GM19395 (cell line): ENCODE measurements at regions not wholly inside any gene's neighbourhood (a gene's known extent, or its start where the extent isn't known, plus 50 kb on each side); places are given as distances from the start of the nearest gene placed in this dataset.
"Not testable (repeated sequence)": the region's sequence is repeated elsewhere in the genome, so short reads cannot be mapped to it uniquely, and the experiment has no call there.

Source experiments
- ATAC-seq: cut with Tn5 transposase; IDR thresholded peaks from one replicate; pipeline ENCODE4 v1.9.1; 2021; ENCODE audit warnings: mild to moderate bottlenecking, moderate library complexity; ENCODE audit not compliant: unreplicated experiment

DNA sequence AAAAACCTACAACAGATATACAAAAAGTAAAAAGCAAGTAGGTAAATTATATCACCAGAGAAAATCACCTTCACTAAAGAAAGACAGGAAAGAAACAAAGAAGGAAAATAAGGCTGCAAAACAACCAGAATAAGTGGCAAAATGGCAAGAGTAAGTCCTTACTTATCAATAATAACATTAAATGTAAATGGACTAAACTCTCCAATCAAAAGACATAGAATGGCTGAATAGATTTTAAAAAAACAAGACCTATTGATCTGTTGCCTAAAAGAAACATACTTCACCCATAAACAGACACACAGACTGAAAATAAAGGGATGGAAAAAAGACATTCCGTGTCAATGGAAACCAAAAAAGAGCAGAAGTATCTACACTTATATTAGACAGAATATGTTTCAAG lies 695.7 kb upstream of the FAT3 start:
- no peak for ATAC-seq

DNA sequence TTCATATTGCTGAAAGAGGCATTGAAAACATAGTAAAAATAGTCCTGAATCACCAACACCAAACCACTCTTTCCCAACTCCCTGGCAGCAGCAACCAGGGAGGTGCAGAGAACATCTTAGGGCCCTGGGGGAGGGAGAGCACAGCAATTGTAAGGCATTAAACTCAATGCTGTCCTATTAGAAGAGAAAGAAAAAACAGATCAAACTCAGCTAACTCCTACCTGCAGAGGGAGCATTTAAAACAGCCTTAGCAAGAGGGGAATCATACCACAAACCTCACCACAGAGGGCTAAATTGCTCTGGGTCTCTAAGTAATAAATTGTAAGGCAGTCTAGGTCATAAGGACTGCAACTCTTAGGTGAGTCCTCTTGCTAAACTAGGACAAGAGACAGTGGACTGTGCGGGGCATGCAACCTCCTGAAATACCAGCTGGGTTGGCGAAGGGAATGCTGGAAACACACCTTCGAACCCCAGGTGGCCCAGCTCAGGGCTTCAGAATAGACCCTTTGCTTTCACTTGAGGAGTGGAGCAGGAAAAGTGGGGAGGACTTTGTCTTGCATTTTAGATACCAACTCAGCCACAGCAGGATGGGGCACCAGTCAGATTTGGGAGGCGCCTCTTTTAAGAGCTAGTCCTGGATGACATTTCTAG lies 697.1 kb upstream of the FAT3 start:
- no peak for ATAC-seq

DNA sequence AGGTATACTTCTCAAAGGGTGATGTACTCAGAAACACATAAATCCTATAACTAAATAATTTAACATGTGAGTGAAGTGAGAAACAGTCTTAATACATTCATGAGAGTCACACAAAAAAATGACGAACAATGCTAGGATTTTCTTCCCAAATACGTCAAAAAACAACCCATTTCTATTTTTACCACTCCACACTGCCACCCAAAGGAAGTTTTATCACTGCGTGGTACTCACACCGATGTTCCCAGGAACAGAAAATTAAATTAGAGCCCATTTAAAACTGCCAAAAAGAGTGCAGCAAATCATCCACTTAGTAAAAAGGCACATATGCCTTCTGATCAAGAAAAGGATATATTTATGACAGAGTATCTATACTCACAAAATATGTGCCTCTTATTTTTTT lies 710.9 kb upstream of the FAT3 start:
- no peak for ATAC-seq

DNA sequence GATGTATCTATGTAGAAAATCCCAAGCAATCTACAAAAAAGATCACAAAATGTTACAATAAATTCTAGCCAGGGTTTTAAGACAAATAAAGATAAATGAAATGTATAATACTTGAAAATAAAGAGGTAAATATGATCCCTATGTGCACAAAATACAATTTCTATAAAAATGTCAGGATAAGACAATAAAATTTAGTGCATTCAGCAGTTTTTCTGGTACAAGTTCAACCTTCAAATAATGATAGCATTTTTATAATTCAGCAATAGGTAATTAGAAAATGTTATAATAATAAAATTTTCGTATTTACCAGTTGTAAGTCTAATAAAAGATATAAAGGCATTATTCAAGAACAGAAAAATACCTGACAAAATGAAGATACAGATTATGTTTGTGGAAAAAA lies 726.8 kb upstream of the FAT3 start:
- no peak for ATAC-seq

DNA sequence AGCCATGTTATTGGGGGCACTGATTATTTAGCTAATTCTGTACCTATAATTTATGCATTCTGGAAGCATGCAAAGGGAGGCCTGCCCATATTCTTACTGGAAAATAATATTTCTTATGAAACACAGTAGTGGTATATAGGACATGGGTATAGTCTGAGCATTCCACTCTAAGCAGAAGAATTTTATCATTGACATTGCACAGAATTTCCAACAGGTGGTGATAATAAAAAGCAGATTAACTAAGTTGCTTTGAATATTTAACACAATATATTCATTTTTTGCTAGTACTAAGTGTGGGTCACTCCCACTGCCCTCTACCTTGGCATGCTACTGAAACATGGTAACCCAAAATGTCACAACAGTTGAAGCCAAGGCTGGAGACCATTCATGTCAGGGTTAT lies 728.8 kb upstream of the FAT3 start:
- ATAC-seq, result no peak

DNA sequence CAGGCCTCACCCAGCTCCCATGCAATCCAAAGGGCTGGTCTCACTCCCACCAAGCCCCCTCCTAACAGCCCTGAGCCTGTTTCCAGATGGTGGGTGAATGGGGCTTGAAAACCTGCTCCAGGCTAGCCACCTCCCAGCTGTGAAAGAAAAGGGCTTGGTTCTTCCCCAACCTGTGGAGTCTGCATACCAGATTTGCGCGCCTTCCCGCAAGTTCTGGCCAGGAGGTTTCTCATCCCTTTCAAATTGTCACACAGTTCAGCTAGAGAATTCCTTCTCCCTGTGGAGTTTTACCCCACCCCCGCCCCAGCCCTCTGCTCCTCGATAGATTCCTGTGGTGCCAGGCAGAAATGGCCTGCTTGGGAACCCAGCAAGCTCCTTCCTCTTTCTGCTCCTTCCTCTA lies 734.6 kb upstream of the FAT3 start:
- ATAC-seq, result no peak

DNA sequence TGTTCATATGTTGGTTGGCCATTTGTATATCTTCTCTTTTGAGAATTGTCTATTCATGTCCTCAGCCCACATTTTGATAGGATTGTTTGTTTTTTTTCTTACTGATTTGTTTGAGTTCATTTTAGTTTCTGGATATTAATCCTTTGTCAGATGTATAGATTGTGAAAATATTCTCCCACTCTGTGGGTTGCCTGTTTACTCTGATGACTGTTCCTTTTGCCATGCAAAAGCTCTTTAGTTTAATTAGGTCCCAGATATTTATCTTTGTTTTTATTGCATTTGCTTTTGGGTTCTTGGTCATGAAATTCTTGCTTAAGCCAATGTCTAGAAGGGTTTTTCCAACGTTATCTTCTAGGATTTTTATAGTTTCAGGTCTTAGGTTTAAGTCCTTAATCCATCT lies 740.7 kb upstream of the FAT3 start:
- not testable (repeated sequence) for ATAC-seq

DNA sequence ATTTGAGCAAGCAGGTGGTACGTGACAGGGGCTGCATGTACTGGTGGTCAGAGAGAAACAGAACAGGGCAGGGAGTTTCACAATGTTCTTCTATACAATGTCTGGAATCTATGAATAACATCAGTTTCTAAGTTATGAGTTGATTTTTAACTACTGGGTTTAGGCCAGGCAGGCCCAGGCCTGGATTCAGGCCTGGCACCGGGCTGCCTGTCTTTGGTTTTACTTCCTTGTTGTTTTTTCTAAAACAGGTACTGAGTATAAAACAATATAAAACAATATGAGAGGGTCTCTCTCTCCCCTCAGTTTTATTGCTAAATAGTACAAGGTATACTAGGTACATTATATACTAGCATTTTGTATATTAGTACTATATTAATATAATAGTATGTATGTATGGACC lies 742.7 kb upstream of the FAT3 start:
- ATAC-seq, result not testable (repeated sequence)

DNA sequence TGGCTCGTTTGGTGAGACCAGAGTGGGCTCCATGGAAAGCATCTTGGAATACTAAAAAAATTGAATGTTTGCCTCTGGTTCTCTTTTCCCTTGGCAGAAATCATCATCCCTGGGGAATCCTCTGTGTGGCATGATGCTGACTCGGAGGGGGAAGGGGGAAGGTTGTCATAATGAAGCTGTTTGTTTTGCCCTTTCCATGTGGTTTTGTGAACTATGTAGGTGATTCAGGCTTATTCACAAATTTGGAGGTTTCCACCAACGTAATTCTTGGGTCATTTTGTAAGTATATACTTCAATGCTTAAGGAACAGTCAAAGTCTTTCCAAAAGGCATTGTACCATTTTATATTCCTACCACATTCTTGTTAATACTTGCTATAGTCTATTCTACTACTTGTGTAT lies 754.0 kb upstream of the FAT3 start:
- no peak for ATAC-seq

DNA sequence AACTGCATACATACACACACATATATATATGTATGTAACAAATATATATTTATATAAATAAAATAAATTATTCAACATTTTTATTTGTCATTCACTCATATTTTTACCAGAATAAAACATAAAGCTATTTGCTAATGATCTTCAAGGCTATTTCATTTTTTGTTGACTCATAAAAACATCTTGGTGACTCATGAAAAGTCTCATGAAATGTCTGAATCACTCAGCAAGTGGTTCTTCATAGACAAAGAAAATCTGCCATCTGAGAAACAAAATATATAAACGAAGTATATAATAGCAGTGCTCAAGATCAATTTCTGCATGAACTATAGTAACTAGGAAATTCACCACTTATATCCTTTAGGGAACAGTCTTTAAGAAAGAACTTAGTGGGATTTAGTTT lies 764.8 kb upstream of the FAT3 start:
- no peak for ATAC-seq

DNA sequence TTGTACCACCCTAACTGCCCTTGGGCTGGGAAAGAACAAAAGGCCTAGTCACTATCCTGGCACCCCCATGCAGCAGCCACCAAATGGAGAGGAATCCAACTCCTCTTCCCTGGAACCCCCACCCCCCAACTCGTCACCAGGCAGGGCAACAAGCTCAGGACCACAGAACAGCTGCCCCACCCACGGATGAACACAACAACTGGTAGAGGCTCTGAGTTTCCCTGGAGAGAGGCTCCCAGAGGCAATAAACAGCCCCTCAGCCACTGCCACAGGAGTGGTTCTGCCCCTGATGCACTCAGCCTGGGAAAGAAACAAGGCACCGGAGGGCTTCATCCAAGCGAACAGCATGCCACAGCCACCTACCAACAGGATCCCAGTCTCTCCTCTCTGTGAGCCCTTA lies 778.4 kb upstream of the FAT3 start:
- no peak for ATAC-seq

DNA sequence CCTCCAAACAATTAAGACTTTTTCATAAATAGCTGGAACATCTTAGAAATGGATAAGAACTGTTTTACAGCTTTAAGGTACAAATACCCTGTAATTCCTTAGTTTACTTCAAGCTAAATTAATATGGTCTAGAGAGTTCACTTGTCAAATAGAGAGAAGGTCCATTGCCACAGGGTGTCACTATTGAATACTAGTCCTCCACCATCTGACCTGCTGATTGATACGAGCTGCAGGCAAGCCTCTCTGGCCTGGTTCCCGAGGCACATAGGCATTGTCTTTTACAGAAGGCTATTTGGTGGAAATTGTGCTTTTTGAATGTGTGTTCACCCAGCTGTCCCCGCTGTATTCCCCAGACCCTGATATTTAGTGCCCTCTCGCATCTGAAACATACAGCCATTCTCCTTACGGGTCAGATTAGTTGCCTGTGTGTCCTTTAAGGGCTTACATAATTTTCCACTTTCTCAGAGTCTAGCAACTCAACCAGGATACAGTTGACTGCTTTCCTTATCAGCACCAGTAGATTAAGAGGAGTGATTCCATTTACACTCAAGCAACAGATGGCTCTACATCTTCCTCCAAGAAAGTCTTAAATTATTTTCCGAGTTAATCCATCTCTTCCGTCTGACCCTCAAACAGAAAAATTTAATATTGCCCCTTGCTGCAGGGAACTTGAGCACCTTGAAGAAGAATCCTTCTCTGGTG lies 788.8 kb upstream of the FAT3 start:
- no peak for ATAC-seq

DNA sequence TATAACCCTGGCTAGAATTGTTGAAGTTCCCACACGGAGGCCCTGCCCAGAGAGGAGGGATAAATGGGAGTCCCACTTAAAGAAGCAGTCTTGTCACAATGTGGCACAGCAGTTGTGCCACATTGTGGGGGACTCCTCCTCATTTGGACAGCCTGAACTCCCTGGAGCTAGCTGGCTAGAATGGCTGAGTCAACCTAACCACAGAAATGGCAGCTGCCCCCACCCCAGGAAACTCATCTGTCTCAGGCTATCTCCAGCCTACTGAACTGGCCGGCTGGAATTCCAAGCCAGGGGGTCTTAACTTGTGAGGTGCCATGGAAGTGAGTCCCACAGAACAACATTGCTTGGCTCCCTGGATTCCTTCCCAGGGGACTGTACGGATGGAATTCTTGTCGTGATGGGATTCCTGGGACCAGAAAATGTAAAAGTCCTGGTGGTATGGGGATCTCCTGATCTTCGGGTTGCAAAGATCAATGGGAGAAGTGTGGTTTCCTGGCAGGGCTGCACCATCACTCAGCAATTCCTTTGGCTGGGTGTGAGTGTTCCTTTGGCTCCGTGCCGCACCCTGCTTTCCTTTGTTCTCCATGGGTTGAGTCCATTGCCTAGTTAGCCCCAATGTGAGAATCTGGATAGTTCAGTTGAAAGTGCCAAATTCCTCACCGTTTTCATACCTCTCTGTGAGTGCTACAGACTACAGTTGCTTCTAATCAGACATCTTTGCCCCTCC lies 791.2 kb upstream of the FAT3 start:
- ATAC-seq, result no peak

DNA sequence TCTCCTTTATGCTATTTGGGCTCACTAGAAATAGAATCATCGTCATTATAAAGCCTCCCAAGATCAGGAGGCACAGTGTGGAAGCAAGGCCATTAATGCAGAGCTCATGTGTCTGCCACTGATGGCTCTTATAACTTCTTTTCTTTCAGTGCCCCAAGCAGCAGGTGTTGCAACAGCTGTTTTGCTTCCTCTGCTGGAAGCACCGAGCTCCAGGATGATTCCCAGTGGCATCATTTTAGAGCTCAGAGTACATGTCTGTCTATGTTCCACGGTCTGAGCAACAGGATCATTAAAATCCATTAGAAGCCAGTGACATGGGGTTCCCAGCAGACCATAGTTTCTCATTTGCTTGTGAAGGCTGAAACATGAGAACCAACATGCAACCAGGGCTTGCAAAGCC lies 803.0 kb upstream of the FAT3 start:
- no peak for ATAC-seq

DNA sequence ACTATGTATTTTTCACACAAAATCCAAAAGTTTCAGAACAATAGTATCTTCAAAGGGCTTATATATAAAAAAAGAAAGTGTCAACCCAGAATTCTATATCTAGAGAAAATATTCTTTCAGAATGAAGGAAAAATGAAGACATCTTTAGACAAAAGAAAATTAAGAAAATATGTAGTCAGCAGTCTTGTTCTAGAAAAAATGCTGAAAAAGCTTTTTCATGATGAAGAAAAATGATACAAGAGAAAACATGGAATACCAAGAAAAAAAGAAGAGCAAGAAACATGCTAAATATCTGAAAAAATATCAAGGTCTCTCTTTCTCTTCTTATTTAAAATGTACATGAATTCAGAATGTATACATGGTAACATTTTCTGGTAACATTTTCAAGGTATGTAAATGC lies 816.8 kb upstream of the FAT3 start:
- ATAC-seq, result no peak

DNA sequence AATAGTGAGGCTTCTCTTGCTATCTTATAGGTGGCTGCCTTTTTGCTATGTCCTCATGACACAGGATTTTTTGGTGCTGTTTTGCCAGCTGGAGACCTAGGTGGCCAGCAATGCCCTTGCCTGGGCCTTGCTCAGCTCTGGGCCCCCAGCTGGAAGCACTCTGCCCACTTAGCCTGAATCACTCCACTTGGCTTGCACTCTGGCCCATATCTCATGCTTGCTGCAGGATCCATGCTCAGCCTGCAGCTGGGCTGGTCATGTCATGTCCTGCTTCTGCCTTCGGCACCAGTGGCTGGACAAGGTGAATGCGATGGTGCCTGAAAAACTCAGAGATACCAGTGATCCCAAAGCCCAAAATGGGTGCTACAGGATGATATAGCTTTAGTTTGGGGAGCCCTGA lies 818.6 kb upstream of the FAT3 start:
- no peak for ATAC-seq

DNA sequence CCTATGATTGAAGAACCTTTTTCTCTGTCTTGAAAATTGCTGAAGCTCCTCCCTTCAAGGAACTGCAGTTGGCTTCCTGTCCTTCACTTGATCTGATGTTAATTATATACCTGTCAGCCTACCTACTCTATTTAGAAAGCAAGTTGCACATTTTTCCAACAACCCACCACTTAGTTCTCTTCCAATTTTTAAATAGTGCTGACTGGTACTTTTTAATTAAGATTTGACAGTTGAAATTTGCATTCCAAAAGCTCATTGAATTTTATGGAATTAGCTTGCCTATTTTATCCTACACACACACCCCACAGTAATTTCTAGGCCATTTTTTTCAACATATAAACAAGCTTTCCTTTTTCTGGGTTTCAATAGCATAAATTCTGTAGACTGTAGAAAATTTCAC lies 820.3 kb upstream of the FAT3 start:
- no peak for ATAC-seq

DNA sequence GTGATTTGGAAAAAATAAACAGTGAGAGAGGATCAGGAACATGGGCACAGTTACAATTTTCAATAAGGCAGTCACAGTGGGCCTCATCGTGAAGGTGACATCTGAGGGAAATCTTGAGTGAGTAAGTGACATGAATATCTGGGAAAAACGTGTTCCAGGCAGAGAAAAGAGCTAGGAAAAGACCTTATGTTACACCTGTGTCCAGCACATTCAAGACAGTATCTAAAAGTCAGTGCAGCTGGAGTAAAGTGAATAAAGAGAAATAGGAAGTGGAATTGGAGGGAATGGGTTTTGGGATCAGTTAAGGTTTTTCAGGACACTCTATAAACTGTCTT lies 827.5 kb upstream of the FAT3 start:
- ATAC-seq, result no peak

DNA sequence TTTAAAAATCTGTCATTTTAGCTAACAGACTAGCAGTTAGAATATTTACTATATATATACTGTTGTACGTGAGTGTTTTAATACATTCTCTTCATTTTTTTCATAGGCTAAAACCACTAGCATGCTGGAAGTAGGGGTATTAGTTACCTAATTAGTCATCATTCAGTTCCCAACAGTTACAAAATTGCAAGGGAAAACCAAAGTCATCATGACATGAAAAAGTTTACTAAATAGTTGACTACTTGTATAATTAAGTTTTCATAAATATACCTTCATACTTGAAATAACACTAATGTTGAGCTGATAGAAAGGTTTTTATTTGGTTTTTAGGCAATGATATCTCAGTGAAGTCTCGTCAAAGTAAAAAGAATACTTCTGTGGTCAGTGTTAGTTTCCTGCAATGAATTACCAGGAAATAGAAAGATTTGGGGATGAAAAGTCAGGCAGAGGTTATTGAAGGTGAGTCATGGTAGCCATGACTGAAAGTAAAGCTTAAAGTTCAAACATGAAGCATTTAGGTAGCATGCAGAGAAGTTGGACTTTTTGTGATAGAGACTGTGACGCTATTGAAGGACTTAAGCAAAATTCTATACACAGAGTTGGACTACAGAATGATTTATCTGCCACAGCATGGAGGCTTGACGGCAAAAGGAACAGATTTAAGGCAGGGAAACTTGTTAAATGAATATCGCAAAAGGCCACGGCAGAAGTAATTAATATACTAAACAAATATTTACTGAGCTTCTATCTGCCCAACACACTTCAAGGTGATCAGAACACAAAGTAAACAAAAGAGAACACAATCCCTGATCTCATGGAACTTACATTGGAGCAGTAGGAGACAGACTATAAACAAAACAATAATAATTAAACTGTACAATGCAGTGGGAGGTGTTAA lies 828.1 kb upstream of the FAT3 start:
- ATAC-seq, result no peak

DNA sequence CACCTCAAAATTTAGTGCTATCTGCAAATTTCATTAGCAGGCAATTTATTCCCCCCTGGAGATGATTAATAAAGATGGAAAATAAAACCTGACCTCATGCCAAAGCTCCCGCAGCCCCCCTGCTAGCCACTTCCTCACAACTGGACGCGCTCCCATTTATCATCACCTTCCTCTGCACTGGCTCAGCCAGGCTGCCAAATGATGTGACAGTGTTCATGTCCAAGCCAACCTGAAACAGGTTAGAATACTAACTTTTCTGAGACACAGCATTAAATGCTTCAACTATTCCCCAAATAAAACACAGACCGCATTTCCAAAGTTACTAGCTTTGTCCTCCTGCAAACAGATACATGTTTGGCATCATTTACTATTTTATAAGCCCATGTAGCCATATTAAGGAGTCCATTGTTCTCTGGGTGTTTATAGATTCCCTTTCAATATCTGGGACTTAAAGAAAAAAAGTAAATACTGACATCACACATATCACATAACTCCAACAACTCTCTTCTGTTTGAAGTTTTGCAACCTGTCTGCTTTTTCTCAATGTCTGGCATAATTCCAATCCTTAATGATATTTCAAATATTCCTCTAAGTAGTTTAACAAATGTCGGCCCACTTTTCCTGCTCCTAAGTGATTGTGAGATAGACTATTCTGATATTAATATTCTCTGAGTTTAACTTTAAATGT lies 829.7 kb upstream of the FAT3 start:
- no peak for ATAC-seq
